HG02884 (cell line): ENCODE measurements at regions not wholly inside any gene's neighbourhood (a gene's known extent, or its start where the extent isn't known, plus 50 kb on each side); places are given as distances from the start of the nearest gene placed in this dataset.

Experiments
- ATAC-seq: cut with Tn5 transposase; IDR thresholded peaks from one replicate; pipeline ENCODE4 v1.9.1; 2021; ENCODE audit warnings: mild to moderate bottlenecking, moderate library complexity; ENCODE audit not compliant: unreplicated experiment

DNA sequence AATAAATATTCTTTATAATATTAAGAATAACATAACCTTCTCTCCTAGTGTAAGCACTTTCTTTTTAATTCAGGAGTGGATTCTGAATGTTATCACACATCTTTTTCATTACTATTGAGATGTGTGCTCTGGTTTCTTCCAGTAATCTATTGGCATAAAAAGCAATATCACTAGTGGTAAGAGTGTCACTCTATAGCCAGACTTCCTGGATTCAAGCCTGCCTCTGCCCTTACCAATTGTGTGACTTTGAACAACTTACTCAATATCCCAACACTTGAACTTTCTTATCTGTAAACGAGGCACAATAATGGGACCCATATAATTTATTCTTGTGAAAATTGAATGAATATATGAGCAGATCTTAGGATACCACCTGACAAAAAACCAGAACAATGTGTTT lies 71.0 kb downstream of the SEM1 start:
- no peak for ATAC-seq

DNA sequence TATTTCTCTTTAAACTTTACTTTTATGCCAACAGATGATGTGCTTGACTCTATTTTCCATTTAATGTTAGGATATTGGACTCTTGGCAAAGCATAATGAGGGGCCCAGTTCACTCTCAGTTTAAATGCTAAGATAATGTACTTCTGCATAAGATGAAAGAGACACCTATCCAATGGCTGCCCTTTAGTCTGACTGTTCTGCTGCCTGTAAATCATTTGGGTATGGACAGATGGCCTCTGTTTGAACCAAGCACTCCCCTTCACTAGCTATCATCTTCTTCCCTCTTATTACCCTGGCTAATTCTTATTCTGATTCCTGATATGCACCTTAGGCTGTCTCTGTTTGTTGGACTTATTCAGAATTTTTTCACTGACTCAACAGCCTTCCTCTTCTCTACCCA lies 72.1 kb downstream of the SEM1 start:
- no peak for ATAC-seq

DNA sequence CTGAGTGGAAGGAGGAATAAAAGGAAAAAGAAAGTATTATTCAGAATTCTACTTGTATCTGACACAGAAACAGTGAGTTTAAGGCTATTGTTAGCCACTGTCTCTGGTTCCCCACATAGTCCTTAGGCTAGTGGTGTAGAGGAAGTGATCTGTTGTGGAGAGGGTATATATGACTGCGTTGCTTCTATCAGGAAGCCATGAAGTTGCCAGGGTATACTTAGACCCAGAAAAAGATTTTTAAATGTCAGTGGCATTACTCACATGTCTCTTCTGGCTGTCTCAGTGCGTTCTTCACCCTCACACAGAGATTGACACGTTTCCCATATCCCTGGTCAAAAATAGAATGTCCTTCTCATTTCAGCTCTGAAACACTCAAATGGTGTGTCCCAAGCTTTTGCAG lies 72.7 kb downstream of the SEM1 start:
- no peak for ATAC-seq

DNA sequence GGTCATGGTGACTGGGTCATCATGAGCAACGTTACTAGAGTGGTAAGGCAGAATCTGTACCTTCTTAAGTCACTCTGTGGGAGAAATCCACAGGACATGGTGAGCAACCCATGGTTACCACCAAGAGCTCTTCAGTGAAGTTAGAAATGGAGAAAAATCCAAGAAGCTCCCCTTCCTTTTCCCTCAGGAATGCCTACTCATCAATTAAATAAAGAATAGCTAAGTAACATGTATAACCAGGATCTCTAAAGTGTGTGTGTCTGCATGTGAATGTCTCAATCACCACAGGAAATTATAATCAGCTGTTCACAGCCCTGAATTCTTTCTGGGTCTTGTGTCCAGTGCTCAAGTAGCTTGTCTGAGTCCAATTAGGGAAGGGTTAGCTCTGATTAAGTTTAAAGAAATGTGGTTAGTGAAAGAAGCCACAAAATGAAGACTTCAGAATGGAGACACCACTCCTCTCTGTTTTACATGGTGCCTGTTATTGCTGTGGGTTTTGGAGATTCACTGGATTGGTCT lies 73.2 kb downstream of the SEM1 start:
- no peak for ATAC-seq

DNA sequence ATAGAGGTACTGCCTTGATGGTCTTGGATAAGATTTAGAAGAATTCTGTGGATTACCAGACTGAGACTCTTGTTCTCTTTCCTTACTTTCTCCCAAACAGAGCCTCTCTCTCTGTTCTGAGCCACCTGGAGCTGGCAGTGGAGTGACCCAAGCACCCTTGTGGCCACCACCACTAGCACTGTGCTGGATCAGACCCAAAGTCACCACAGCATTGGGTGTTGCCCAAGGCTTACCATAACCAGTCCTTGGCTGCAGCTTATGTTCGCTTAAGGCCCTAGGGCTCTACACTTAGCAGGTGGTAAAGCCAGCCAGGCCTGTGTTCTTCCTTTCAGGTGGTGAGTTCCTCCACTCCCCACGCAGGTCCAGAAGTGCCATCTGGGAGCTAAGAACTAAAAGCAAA lies 79.8 kb downstream of the SEM1 start:
- ATAC-seq = no peak

DNA sequence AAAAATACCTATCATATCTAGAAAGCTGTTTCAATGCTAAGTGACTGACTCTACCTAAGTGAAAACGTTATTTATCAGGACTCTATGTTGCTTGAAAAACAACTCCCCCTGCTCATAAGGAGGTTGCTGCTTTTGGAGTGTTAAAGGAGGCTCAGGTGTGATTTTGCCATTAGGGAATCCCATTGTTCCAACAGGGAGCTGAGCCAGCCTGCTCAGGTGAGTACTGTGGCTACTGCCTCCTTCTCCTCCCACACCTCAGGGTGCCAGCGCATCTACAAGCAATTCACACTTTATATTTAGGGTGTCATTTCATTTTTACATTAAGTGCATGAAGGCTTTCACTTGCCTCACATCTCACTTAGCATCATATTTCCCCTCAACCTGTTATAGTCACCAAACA lies 84.7 kb downstream of the SEM1 start:
- no peak for ATAC-seq

DNA sequence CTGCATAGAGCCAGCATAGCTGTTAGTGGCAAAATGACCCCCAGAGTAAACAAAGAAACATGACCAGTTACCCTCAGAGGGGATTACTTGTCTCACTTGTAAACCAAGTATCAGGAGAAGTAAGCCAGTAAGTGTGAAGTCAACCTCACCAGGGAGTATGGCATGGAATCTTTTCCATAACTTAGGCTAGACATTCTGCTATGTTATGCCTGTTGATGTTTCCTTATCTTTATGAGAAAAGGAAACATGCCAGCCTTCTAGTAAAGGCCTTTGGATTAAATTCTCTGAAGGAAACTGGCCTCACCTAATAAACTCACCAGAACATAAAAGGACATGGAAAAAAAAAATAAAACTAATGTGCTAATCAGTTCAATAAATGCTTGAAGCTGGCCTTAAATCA lies 87.7 kb downstream of the SEM1 start:
- ATAC-seq = no peak

GRCh38 chr7:96614154-96614867 lies 95.3 kb downstream of the SEM1 start:
- peak; percentile 83 for ATAC-seq

- no peak for ATAC-seq
Observed at GRCh38 chr7:96612034-96612433, 97.6 kb downstream of the SEM1 start.

DNA sequence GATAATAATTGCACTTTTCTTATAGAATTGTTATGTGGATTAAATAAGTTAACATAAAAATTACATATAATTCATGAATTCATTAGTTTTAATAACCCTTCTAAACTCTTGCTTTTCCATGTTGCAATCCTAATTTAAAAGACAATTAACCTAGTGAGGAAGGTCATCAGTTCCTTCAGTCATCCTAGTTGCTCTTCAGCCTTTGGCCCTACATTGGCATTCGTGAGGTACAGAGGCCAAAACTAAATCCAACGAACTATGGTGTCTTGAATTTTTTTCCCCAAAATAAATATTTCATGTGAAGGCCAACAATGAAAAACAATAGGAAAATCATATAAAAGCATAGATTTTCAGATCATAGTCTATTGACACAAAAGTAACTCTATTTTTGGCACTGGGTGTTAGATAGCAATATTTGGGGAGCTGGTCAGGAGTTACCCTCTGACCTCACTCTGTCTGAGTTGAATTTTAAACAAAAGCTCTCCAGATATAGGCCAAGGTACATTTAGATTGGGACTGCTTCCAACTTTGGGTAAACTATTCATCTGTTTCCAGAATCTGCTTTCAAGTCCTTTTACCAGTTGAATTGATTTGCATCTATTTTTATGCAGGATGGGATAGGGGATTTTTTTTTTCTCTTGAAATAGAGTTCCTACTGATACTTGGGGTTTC lies 104.5 kb downstream of the SEM1 start:
- ATAC-seq = no peak

- ATAC-seq = no peak
Observed at GRCh38 chr7:96599288-96599936, 110.2 kb downstream of the SEM1 start.

DNA sequence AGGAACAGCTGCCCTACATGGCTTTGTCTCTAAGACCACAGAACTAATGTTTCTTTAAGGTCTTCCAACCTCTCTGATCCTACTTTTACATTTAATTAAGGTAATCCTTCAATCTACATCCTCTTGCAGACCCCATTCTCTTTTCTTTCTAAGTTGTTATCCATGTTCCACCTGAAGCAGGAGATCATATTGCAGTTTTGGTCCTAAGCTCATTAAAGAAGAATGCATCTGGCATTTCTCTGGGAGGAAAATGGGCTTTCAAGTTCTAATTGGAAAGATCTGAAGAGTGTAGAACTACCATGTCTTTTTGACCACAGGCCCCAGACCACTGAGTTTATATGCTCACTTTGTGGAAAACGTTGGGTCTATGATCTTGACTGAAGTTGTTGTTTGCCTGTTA lies 111.2 kb downstream of the SEM1 start:
- ATAC-seq = no peak

DNA sequence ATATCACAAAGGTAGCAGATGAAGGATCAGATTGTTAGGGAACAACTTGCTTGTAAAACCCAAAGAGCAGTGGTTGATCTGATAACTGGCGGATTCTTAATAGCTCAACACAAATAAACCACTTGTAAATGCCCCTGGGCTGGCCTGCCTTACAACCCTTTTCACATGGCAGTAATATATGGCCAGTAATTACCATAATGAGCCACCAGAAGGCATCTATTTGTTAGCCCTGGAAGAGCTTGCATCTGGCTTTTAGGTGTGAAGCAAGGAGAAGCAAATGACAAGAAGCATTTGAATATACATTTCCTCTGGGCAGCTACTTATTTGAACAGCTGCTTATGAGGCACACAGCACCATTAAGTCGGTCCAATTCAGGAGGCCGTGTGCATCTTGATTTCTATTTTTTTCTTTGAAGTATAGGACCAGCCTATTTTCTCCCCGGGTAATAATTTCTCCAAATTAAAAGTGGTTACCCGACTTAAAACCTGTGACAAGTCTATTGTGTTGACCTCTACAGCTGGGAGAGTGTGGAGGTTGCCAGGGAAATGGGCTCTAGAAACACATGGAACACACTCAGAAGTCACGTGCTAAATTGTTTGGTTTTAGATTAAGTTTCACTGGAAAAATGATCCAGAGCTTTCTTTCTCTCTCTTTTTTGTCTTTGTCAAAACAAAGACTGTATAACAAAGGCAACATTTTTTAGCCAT lies 113.4 kb downstream of the SEM1 start:
- ATAC-seq = no peak

DNA sequence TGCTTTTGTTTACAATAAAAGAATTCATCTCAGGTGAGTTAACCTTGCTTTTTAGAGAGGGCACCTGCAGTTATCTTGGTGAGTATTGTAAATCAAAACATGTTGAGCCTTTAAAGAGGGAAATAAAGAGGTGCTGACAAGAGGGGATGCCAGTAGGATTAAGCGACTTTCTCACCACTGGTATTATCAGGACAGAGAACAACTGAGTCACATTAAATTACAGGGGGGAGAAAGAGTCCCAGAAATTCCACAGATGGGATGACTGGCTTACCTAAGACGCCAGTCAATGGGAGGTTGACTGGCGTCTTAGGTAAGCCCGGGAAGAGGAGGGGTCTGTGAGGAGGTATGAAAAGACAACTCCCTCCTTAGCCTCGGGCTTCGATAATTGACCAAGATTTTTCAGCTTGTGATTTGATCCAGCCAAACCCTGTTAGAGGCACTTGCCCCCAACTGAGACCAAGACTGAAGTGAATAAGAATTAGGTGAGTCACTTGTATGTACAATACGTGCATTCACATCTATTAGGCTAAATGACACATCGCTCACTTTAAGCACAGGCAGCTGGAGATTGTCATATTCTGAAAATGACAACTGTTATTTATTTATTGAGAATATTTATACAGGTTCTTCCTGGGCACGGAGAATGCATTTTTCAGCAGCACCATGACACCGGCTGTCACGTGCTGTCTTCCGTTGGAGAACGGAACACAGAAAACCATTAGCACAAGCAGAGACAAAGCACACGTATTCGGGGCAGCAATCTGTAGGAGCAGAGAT lies 117.6 kb downstream of the SEM1 start:
- ATAC-seq = no peak

DNA sequence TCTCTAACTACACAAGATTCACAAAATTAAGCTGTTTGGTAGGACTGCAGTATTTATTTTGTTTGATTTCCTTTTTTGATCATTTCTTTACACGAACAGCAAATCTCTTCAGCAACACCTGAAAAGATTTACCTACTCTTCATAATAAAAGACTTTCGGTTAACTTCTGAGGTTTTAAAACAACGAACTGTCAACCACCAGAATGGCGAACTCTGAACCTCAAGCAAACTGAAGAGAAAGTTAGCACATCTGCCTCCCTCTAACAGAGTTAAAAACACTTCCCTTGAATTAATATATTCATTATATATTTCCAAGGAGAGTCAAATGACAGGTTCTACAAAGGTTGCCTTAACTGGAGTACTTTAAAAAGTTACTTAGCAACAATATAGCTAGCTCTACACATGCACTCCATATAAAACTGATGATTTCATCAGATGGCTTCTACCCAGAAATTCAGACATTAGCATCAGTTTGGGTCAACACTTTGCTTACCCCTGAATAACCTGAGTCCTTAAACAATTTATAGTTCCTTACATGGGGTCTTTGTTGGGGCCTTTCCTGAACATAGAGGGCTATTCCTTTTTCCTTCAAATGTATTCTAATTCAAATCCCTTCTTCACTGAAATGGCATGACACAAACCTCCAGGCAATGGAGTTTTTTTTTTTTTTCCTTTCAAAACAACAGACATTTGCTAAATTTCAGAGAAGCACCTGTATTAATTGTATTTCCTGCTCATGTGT lies 118.3 kb downstream of the SEM1 start:
- no peak for ATAC-seq

- ATAC-seq = no peak
Observed at GRCh38 chr7:96589038-96589437, 120.6 kb downstream of the SEM1 start.

GRCh38 chr7:96579119-96579518 lies 130.5 kb downstream of the SEM1 start:
- ATAC-seq = no peak

- no peak for ATAC-seq
Observed at GRCh38 chr7:96578606-96579005, 131.0 kb downstream of the SEM1 start.

DNA sequence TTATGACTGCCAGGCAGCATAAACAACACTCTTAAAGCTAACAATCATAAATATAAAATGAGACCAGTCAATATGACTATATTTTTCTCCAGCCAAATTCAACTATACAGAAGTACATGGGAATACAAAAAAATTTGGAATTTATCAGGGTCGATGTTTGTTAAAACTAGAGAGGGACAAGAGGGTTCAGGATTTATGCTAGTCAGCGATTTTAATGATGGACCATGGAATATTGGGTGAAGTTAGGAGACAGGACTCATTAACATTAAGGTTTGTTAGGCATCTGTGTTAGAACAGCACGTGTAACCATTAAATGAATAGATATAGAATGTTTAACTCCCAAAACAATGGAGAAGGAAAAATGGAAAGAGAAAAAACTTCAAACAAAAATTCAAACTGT lies 146.2 kb downstream of the SEM1 start:
- no peak for ATAC-seq

DNA sequence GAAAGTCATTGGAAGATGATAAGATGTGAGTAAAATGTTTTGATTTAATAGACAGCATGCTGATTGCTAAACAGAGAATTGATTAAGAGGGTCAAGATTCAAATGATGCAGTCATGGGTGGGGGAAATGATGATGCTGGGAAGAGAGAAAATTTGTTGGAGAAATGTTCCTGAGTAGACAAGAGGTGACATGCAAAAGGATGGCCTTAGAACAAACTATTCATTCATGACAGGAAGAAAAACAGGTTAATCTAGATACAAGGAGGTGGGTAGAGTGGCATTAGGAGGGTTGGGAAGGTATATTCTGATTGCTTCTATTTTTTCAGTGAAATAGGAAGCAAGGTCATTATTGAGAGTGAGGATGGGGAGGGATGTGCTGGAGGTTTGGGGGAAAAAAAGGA lies 146.7 kb downstream of the SEM1 start:
- ATAC-seq = no peak
